HS-27A (cell line): ENCODE measurements at regions not wholly inside any gene's neighbourhood (a gene's known extent, or its start where the extent isn't known, plus 50 kb on each side); places are given as distances from the start of the nearest gene placed in this dataset.

Experiments
- DNase-seq: peaks from one replicate; pipeline ENCODE4 v3.0.0-alpha.2; 2012; ENCODE audit warnings: low read depth, missing footprints

DNA sequence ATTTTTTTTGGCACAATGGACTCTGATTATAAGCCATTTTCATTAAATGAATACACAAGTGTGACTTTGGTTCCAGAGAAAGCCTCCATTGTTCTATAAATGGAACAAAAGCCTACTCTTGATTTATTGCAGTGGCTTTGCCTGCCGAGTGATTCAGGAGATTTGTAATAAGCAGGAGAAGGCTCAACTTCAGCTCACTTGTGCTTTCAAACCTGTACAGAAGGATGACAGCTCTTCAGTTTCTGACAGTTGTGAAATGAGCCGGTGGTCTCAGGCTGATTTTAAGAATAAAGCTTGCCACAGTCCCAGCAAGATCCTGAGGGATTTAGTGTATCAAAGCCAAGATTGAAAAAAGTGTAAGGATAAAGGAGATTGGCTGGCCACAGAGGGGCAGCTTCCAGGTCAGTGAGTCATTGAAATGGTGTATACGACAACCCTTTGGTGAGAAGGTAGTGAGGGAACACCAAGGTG lies 438.8 kb upstream of the TGFBR2 start:
- DNase-seq = no peak

DNA sequence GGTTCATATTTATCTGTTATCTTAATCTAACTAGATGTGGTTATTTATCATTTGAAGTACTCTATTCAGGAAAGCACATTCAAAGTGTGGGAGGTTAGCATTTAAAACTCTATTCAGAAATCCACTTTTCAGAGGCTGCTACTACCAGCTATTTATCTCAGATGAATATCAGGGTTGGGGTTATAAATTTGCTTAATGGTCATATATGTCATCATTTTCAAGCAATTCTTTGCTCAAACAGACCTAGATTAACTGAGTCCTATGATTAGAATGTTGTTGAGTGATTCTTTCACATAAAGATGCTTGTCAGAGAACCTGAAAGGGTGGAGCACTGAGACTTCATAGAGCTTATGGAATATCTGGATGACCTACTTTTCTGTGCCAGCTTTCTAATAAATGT lies 436.9 kb upstream of the TGFBR2 start:
- DNase-seq = no peak

DNA sequence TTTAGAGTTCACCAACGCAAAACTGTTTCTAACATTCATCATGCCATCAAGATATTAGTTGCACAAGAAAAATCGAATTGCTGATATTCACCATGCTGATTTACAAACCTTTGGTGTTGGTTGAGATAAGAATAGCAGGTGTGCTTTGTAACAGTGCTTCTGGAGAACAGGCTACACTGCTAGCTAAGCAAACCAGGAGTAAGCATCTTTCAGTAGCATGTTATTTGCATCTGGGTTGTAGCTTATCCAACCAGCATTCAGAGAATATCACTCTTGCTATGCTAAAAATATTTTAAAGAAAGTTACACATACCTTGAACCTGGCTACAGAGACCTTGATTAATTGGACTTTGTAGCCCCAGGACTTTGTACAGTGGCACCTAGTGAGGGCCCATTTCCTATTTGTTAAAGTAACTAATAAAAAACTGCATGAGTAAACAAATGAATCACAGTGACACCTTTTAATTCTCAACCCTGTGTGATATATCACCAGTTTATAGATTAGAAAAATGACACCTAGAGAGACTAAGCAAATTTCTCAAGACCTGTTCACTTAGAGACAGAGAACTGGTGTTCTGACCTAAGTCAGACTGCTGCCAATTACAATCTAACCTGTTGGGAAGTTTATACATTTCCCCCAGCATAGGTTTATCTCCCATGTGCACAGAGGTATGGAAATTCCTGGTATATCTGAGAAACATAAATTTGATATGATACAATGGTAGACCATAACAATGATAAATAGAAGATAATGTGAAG lies 435.5 kb upstream of the TGFBR2 start:
- no peak for DNase-seq

DNA sequence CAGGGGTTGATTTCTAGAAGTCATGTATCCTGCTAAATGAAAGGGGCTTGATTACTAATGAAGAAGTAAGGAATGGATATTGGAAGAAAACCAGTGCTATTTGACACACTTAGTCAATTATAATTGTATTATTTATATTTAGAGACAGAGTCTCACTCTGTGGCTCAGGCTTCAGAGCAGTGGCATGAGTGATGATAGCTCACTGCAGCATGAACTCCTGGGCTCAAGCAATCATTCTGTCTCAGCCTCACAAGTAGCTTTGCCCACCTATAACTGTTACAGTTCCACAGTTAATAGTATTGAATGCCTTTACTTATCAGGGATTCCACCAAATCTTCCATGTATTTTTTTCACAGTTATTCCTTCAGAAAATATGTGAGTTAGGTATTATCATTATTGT lies 432.0 kb upstream of the TGFBR2 start:
- DNase-seq = no peak

DNA sequence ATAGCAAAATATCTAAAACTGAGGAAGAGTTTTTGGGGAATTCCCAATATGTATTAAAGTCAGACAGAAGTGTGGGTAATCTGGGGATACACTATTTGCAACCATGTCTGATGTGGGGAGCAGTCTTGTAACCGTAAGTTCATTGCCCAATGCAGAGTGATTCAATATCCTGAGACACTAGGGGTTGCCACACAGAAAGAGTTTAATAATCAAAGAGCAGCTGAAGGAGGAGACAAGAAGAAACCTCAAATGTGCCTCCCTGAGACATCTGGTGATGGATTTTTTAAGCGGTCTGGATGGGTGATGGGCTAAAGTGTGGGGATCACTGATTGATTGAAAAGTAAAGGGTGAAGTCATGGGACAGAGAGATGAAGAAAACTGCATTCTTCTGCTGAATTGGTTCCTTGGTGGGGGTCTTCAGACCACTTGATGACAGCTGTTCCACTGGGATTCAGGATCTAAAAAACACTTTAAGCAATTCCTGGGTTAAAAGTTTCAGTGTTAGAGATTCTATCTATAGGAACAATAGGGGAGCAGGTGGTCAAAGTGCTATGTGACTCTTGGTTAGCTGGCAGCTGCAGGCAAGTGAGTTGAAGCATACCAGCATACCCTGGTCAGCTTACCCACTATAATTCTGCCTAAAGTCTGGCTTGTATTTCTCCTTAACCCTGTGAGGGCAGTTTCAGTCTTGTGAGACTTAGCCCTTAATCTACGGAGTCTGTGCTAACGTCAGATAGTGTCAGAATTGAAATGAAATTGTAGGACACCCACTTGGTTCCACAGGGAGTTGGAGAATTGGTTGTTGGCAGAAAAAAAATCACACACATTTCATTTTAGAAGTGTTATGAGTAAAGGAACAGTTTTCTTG lies 425.9 kb upstream of the TGFBR2 start:
- DNase-seq = no peak

DNA sequence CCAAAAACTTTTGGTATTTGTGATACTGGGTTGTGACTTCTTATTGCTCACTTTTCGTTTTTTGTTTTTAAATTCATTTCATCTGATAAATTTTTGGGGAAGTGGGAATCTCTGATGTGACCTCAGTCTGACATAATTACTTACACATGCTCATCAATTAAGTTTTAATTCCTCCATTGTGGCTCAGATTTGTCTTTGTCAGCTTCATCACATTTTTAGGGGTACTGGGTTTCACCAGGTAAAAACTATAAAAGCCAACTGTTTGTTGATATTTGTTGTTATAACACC lies 425.3 kb upstream of the TGFBR2 start:
- DNase-seq = no peak

DNA sequence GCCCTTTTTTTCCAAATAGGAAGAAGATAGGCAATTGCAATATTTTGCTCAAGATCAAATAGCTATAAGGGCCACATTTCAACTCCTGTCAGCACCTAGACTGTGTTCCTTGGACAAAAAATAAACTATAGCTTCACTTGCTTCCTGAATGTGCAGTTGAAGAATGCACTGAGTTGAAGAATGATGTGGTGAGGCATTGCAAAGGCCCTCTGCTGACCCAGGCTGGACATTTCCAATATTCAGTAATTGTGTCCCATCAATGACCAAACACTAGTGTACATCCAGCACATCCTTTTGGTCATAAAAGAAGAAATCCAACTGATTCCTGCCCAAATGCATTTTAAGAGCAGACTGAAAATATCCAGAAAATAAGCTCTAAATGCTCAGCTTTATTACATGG lies 424.8 kb upstream of the TGFBR2 start:
- no peak for DNase-seq

DNA sequence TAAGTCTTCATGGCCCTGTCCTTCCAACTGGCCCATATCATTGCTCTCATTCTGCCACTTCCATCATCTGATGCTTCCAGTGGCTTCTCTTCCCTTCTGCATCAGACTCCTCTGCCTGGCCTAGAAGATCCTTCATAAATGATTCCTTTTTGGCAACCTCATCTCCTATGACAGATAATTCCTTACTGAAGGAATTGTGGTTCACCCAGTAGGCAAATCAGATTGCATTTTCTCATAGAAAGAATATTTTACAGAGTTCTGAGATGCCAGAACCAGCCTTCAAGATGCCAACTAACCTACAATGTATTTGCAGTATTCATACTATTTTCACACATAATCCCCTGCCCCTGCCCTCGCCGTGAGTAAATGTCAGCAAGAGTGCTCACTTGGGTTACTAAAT lies 423.0 kb upstream of the TGFBR2 start:
- DNase-seq = no peak

DNA sequence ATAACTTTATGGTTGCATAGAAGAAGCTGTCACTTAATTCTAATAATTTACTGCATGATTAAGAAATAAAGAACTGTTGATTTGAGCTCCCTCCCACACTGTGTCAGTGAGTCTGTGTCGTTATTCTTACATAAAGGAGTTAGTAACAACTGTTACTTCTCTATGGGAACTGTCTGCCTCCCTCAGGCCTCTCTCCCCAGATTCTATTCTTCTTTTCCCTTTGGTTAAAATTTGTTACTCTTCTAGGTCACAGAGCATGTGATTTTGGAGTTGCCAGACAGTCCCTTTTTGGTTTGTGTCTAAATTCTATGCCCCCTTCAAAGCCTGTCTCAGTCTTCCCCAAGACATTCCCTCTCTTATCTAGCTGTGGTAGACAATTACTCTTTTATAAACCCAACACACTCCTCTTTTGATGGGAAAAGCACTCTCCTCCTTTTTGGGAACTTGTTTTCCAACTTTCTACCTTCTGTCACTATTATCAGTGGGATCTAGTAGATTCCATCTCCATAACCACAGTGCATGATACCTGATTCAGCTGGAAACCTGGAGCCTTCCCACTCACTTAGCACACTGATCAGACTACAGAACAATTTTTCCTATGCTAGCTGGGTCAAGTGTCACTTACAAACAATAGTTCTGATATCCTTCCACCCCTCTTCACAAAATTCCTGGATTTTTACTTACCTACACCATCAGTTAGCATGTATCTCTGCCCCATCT lies 422.1 kb upstream of the TGFBR2 start:
- no peak for DNase-seq

DNA sequence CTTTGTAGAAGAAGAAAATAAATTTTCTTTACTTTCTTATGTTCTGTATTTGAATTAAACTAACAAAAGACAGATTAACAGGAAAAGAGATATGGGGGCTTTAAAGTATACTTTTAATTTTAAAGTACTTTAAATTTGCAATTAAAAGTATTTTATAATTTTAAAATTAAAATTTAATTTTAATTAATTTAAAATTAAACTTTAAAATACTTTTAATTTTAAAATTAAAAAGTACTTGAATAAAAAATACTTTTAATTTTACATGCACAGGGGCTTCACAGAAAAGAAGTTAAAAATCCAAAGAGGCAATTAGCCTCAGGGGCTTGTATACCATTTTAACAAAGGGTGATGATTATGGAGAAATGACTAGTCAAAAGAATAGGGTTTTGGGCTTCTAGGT lies 420.5 kb upstream of the TGFBR2 start:
- DNase-seq = no peak

DNA sequence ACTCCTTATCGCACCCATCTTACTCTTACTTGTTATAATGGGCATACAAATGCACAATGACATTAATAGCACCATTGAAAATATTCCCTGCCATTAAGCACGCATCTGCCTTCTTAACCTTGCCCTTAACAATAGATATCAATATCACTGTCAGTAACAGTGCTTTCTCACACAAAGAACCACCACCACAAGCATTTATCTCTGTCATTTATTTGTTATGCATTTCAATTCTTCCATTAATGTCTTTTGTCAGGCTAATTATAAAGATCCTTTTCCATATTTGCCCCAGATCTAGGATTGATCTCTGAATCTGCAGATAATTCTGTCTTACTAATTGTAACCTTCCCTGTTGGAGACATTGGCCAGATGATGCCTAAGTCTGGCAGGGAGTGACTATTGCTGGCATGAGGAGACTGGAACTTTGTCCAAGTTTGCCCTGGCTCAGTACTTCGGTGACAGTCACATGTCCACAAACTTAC lies 419.6 kb upstream of the TGFBR2 start:
- no peak for DNase-seq

DNA sequence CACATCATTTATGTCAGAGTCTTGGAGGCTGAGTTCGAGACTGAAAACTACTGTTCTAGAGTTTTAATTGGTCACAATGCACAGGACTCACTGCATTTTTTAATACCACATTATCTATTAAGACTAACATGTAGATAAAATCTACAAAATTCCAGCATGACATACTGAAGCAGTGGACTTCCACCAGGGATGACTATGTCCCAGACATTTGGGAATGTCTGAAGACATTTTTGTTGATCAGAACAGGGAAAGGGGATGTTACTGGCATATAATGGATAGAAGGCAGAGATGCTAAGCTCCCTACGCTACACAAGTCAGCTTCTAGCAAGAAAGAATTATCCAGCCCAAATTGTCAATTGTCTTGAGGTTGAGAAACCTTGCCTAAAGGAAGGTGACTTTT lies 419.0 kb upstream of the TGFBR2 start:
- no peak for DNase-seq

DNA sequence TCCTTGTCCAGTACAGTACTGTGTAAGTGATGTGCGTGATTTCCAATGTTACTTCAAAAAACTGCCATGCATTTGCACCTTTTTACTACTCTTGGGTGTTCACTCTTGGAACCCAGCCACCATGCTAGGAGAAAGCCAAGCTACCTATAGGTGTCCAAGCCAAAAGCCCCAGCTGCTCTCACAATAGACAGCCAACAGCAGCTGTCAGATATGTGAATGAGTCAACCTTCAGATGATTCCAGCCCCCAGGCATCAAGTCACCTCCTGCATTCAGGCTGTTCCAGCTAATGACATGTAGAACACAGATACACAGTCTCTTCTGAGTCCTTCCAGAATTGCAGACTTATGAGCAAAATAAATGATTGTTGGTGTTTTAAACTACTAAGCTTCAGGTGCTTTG lies 417.7 kb upstream of the TGFBR2 start:
- DNase-seq = no peak

DNA sequence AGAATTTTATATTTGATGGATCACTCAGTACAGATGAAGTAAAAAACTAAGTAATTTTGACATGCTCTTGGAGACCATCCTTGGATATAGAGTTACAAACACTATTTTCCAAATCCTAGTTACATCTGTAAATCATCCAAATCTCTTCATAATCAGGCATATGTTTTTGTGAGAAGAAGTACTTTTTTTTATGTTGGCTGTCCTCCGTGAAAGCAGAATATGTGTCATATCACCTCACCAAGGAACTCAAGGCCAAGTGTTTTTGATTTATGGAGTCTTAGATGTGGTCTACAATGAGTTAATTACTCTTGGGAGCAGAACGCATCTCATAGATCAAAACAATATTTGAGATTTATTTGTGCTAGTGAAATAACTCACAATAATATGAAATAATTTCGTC lies 416.5 kb upstream of the TGFBR2 start:
- no peak for DNase-seq

DNA sequence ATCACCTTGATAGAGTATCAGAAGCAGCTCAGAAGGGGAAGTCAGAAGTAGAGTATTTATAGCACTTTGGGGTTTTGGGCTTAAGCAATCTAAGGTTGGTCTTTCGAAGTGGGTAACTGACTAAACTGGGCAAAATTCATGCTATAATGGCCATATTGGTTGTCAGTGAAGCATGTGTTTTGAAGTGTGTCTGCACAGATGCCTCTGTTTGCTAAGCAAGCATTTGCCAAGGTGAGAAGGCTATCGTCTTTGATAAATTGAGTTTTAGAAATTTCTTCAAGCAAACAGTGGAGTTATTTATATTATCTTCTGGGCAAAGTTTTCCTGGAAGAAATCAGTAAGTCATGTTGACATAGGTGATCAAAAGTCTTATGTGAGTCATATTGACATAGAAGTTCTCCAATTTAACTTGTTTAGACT lies 412.8 kb upstream of the TGFBR2 start:
- no peak for DNase-seq

DNA sequence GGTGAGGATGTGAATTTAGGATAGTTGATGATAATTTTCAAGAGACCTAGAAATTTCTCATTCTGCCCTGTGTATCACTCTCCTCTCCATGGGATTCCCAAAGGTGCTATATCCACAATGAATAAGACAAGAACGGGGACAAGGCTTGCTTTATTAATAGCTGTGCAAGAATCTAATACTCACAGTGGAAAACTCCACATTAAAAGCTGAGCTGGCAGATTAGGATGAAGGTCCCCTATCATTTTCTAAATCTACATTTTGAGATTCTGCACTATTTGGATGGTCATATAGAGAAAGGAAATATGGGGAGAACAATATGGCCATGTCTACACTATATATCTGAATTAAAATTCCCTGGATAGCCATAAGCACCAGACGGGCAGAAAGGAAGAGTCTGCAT lies 411.0 kb upstream of the TGFBR2 start:
- no peak for DNase-seq

DNA sequence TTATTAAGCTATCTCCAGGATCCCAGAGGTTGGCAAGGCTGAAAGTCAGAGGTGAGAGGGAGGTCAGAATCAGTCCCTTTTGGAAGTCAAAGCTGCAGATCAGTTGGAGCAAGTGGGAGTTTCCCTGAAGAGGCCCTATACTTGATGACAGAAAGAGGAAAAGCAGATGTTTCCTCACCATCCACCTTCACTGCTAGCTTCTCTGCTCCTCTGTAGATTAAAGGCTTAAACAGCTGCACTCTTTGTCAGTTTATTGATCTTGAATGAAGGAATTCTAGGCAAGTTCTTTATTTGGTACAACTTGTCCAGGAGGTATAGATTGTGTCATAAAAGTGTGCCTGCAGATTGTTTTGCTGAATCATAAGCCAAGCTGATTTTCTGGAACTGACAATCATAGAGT lies 408.2 kb upstream of the TGFBR2 start:
- DNase-seq = no peak

DNA sequence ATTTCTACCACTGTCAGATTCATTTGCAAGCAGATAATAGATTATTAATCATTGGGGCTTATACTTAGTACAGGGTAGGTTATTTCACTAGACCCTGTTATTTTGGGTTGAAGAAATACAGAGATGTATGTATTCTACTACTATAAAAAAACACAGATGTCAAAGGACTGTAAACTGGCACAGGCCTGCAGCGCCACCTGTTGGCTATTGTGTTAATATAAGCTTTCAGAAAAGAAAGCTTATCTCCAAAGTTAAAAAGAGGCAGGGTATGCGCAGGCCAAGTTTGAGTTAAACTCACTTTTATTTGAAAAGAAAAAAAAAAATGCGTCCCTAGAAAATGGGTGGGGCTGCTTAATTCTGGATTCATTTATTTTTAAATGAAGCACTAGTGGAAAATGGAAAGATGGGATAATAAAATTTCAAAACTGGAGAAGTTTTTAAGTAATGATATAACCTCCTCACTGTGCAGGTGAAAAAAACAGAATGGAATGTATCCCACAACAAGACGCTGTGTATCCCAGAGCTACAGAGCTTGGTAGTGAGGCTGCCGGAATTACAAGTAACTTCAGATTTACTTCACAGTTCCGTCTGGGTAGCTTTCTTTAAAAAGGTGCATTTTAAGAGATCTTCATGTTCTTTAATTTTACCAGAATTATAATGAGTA lies 407.2 kb upstream of the TGFBR2 start:
- peak; percentile 36 for DNase-seq

DNA sequence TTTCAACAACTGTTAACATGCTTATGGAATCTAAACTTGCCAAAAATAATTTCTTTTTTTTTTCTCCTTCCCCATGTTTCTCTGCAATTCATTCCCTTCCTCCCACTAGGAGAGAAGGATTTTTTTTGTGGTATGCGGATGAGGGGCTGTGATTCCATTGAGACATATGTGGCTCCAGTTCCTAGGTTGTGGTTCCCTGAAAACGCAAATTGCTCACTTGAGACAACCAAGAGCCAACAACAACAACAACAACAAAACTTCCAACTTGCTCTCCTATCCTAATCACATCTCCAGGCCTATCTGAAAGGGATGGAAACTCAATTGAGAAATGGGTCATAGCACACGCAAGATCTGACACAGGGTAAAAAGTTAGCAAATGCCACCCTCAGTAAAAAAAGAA lies 406.5 kb upstream of the TGFBR2 start:
- DNase-seq = no peak

DNA sequence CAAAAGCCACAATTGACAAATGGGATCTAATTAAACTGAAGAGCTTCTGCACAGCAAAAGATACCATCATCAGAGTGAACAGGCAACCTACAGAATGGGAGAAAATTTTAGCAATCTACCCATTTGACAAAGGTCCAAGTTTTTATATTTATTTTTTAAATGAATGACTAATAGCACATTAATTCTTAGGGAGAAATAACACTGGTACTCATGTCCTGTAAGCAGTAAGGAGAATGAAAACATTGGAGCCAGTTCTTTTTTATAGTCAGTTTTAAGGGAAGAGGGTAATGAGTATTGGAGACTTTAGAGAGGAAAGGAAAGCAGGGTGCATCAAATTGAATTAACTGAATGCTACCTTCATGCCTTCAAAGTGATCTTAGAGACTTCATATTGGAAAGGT lies 404.7 kb upstream of the TGFBR2 start:
- no peak for DNase-seq

DNA sequence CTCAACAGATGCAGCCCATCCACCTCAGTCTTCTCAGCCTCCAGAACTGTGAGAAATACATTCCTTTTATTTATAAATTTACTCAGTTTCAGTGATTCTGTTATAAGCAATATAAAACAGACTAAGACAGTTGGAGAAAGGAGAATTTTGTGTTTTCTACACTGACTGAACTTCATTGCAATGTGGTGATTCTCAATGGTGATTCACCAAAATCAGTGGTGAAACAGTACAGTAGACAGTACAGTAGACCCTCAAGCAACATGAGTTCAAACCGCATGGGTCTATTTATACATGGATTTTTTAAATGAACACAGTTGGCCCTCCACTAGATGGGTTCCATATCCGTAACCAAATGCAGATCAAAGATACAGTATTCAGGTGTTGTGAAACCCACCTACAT lies 403.1 kb upstream of the TGFBR2 start:
- DNase-seq = no peak

DNA sequence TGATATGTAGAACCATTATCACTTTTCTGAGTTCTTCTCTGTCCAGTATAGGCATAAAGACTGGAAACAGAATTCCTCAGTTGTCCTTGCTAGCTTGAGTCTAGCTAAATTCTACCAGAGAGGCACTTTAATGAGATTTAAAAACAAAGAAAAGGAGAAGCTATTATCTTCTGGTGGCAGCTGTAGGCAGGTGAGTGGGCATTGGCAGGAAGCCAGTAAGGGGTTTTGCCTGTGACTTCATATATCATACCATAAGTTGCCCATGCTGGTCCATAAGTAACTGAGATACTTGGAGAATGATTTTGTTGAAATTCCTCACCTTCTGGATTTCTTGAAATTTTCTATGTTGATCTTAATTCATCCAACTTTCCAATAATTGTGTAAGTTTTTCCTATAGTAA lies 402.3 kb upstream of the TGFBR2 start:
- no peak for DNase-seq
